DMS79 (cell line): ENCODE measurements at regions not wholly inside any gene's neighbourhood (a gene's known extent, or its start where the extent isn't known, plus 50 kb on each side); places are given as distances from the start of the nearest gene placed in this dataset.
A peak's percentile ranks its signal among the peaks of the same experiment; 100 is the strongest.
"Not testable (repeated sequence)": the region's sequence is repeated elsewhere in the genome, so short reads cannot be mapped to it uniquely, and the experiment has no call there.

Experiments used
- DNase-seq: peaks from one replicate; lab custom pipeline; 2025; lab: John Stamatoyannopoulos, UW

GRCh38 chr11:110874437-110875030 lies 162.3 kb upstream of the ARHGAP20 start:
- no peak for DNase-seq

GRCh38 chr11:110873975-110874374 lies 161.7 kb upstream of the ARHGAP20 start:
- DNase-seq = no peak

- DNase-seq = no peak
These were observed 158.7 kb upstream of the ARHGAP20 start for GRCh38 chr11:110870816-110871522.

GRCh38 chr11:110867951-110868350 lies 155.7 kb upstream of the ARHGAP20 start:
- no peak for DNase-seq

- no peak for DNase-seq
These were observed 153.8 kb upstream of the ARHGAP20 start for GRCh38 chr11:110866081-110866480.

- DNase-seq = peak; percentile 14
These were observed 150.2 kb upstream of the ARHGAP20 start for GRCh38 chr11:110862407-110862806.

- no peak for DNase-seq
These were observed 148.2 kb upstream of the ARHGAP20 start for GRCh38 chr11:110860461-110860860.

- DNase-seq = no peak
These were observed 147.8 kb upstream of the ARHGAP20 start for GRCh38 chr11:110859998-110860397.

GRCh38 chr11:110859240-110859840 lies 147.1 kb upstream of the ARHGAP20 start:
- peak; percentile 32 for DNase-seq

GRCh38 chr11:110858547-110858921 lies 146.3 kb upstream of the ARHGAP20 start:
- peak; percentile 88 for DNase-seq

- DNase-seq = no peak
These were observed 145.8 kb upstream of the ARHGAP20 start for GRCh38 chr11:110857892-110858546.

GRCh38 chr11:110856996-110857812 lies 145.0 kb upstream of the ARHGAP20 start:
- no peak for DNase-seq

GRCh38 chr11:110856340-110856739 lies 144.1 kb upstream of the ARHGAP20 start:
- DNase-seq = no peak

GRCh38 chr11:110855191-110855590 lies 143.0 kb upstream of the ARHGAP20 start:
- no peak for DNase-seq

- no peak for DNase-seq
These were observed 140.8 kb upstream of the ARHGAP20 start for GRCh38 chr11:110852921-110853490.

GRCh38 chr11:110850846-110851245 lies 138.6 kb upstream of the ARHGAP20 start:
- no peak for DNase-seq

GRCh38 chr11:110843053-110843452 lies 130.8 kb upstream of the ARHGAP20 start:
- DNase-seq = not testable (repeated sequence)

- no peak for DNase-seq
These were observed 126.6 kb upstream of the ARHGAP20 start for GRCh38 chr11:110838808-110839207.

GRCh38 chr11:110837603-110838002 lies 125.4 kb upstream of the ARHGAP20 start:
- no peak for DNase-seq

- DNase-seq = no peak
These were observed 122.9 kb upstream of the ARHGAP20 start for GRCh38 chr11:110835106-110835505.

- DNase-seq = no peak
These were observed 120.8 kb upstream of the ARHGAP20 start for GRCh38 chr11:110833033-110833484.

- no peak for DNase-seq
These were observed 120.3 kb upstream of the ARHGAP20 start for GRCh38 chr11:110832539-110832938.
